GM12878 (cell line): ENCODE measurements at regions not wholly inside any gene's neighbourhood (a gene's known extent, or its start where the extent isn't known, plus 50 kb on each side); places are given as distances from the start of the nearest gene placed in this dataset.

Experiments used
- ATAC-seq: fragments of 200-7000 bp; cut with Tn5 transposase; 3 replicates; pipeline ENCODE4 v1.9.1; 2020; ENCODE audit warnings: mild to moderate bottlenecking, moderate library complexity
- BruUV-seq: library from RNA; stranded (reverse); fragments of 400-500 nt; replicated peaks from 2 replicates; lab custom pipeline; 2021; lab: Mats Ljungman, UMichigan
- CTCF ChIA-PET: fragments of 300-600 bp; sonication (Branson Sonifier 250); formaldehyde crosslinking; extraction: SDS; loops from one replicate; lab custom pipeline; 2021; ENCODE audit warnings: inconsistent platforms; lab: Yijun Ruan, JAX
- POLR2A ChIA-PET: fragments of 350-600 bp; formaldehyde crosslinking; extraction: SDS; loops from one replicate; lab custom pipeline; 2021; ENCODE audit warnings: inconsistent platforms; lab: Charles Lee
- RAD21 ChIA-PET: fragments of 300-600 bp; sonication (Branson Sonifier 250); formaldehyde crosslinking; loops from one replicate; lab custom pipeline; 2023; ENCODE audit warnings: antibody characterized with exemption; ENCODE audit not compliant: unreplicated experiment; lab: Charles Lee
- SMC1A ChIA-PET: fragments of 300-600 bp; sonication (Branson Sonifier 250); formaldehyde crosslinking; loops from one replicate; lab custom pipeline; 2023; ENCODE audit not compliant: unreplicated experiment, uncharacterized antibody; lab: Charles Lee
- DNase-seq: peaks from one replicate; pipeline ENCODE4 v3.0.0-alpha.2; 2011; ENCODE audit warnings: low read depth, low spot score
- FAIRE-seq: peaks from 3 replicates; lab custom pipeline; 2011; peaks lifted over from hg19 to GRCh38; lab: Jason Lieb, UNC
- H2AFZ ChIP-seq: 2 replicates; pipeline ENCODE4 v1.6.0; 2011; ENCODE audit warnings: low read depth, low read length, control low read depth; ENCODE audit not compliant: control insufficient read depth
- H3K27ac ChIP-seq: 2 replicates; pipeline ENCODE4 v1.5.1; 2011; ENCODE audit warnings: control low read depth; ENCODE audit not compliant: control insufficient read depth, insufficient read depth
- H3K27me3 ChIP-seq, 2 experiments: replicated peaks in 1 of 2; 2 replicates each; pipeline versions ENCODE4 v1.6.0 to v1.6.1; 2011; ENCODE audit warnings: low read length in 1 of 2; ENCODE audit not compliant: control insufficient read depth in 2 of 2, insufficient read depth in 2 of 2
- H3K36me3 ChIP-seq, 2 experiments: 2 replicates each; pipeline ENCODE4 v1.5.1; 2011; ENCODE audit warnings: low read length in 1 of 2; ENCODE audit not compliant: control insufficient read depth in 2 of 2, insufficient read depth in 2 of 2
- H3K4me1 ChIP-seq: 2 replicates; pipeline ENCODE4 v1.6.1; 2011; ENCODE audit warnings: mild to moderate bottlenecking, low read length, moderate library complexity, mixed read lengths; ENCODE audit not compliant: control insufficient read depth, insufficient read depth
- H3K4me2 ChIP-seq: 2 replicates; pipeline ENCODE4 v1.6.0; 2011; ENCODE audit warnings: control low read depth; ENCODE audit not compliant: control insufficient read depth, insufficient read depth
- H3K4me3 ChIP-seq: fragments of 200-600 bp; sonication (generic); 2 replicates; pipeline ENCODE4 v1.5.1; 2016
- H3K79me2 ChIP-seq: 2 replicates; pipeline ENCODE4 v1.6.0; 2011; ENCODE audit warnings: low read length; ENCODE audit not compliant: control insufficient read depth, insufficient read depth
- H3K9ac ChIP-seq: 2 replicates; pipeline ENCODE4 v1.8.0; 2011; ENCODE audit warnings: low read length, control low read depth, mixed read lengths; ENCODE audit not compliant: control insufficient read depth, insufficient read depth
- H3K9me3 ChIP-seq: replicated peaks from 3 replicates; pipeline ENCODE4 v1.5.1; 2011; ENCODE audit warnings: mild to moderate bottlenecking, low read length; ENCODE audit not compliant: control insufficient read depth, insufficient read depth
- H4K20me1 ChIP-seq: 2 replicates; pipeline ENCODE4 v1.6.0; 2011; ENCODE audit not compliant: control insufficient read depth, insufficient read depth
- CBX3 ChIP-seq: fragments of 200-600 bp; sonication (generic); IDR thresholded peaks from 2 replicates; pipeline ENCODE4 v1.6.1; 2016; ENCODE audit warnings: low read depth, borderline replicate concordance
- CHD4 ChIP-seq: fragments of 200-600 bp; sonication (generic); IDR thresholded peaks from 2 replicates; pipeline ENCODE4 v1.6.1; 2016; ENCODE audit warnings: mild to moderate bottlenecking
- E4F1 ChIP-seq: fragments of 450-650 bp; IDR thresholded peaks from 2 replicates; pipeline ENCODE4 v1.6.1; 2018; ENCODE audit warnings: borderline replicate concordance, mild to moderate bottlenecking; ENCODE audit not compliant: partially characterized antibody
- JUNB ChIP-seq: IDR thresholded peaks from 2 replicates; pipeline ENCODE4 v1.6.1; 2016; ENCODE audit warnings: antibody characterized with exemption, mild to moderate bottlenecking
- MTA3 ChIP-seq: IDR thresholded peaks from 2 replicates; pipeline ENCODE4 v1.6.1; 2012; ENCODE audit warnings: low read length, inconsistent platforms, borderline replicate concordance
- MYC ChIP-seq: IDR thresholded peaks from 2 replicates; pipeline ENCODE4 v1.6.1; 2011; ENCODE audit warnings: mild to moderate bottlenecking, low read length, moderate library complexity, inconsistent platforms; ENCODE audit not compliant: insufficient read depth, insufficient replicate concordance, insufficient read length, severe bottlenecking
- NFYA ChIP-seq: IDR thresholded peaks from 2 replicates; pipeline ENCODE4 v1.6.1; 2011; ENCODE audit warnings: low read depth, mild to moderate bottlenecking, low read length, improper control_type of control experiment, borderline replicate concordance
- RB1 ChIP-seq: fragments of 450-650 bp; formaldehyde crosslinking; IDR thresholded peaks from 2 replicates; pipeline ENCODE4 v1.6.1; 2017; ENCODE audit warnings: mild to moderate bottlenecking, borderline replicate concordance
- RELB ChIP-seq: fragments of 450-650 bp; IDR thresholded peaks from 2 replicates; pipeline ENCODE4 v1.6.1; 2017; ENCODE audit warnings: low read depth, mild to moderate bottlenecking, moderate library complexity
- SIN3A ChIP-seq: IDR thresholded peaks from 2 replicates; pipeline ENCODE4 v1.6.1; 2012; ENCODE audit warnings: low read depth, low read length, improper control_type of control experiment
- SMC3 ChIP-seq: IDR thresholded peaks from 2 replicates; pipeline ENCODE4 v1.6.1; 2011; ENCODE audit warnings: low read length, improper control_type of control experiment, borderline replicate concordance
- YY1 ChIP-seq: IDR thresholded peaks from 2 replicates; pipeline ENCODE4 v1.6.1; 2011; ENCODE audit warnings: low read depth, mild to moderate bottlenecking, low read length
- ZNF274 ChIP-seq: IDR thresholded peaks from one replicate; pipeline ENCODE4 v1.8.0; 2011; ENCODE audit not compliant: insufficient read length, insufficient read depth
- ZNF384 ChIP-seq: IDR thresholded peaks from 2 replicates; pipeline ENCODE4 v1.6.1; 2012; ENCODE audit warnings: low read depth, mild to moderate bottlenecking, low read length, improper control_type of control experiment, borderline replicate concordance
- WGBS: methylation state at CpG from one replicate; pipeline ENCODE4 v1.1.6; 2016; ENCODE audit warnings: low lambda C conversion rate; ENCODE audit not compliant: insufficient replicate concordance, insufficient coverage; ENCODE audit errors: missing lambda C conversion rate; 5-methylcytosine and 5-hydroxymethylcytosine counted together
- in situ Hi-C: fragments of 300-500 bp; cut with MboI; formaldehyde crosslinking; loops from 9 replicates; pipeline ENCODE4 v1.14.3; 2018; ENCODE audit warnings: mixed read lengths
- intact Hi-C: fragments of 100-400 bp; cut with micrococcal nuclease; formaldehyde crosslinking; loops from one replicate; pipeline ENCODE4 v1.14.2; 2022; ENCODE audit not compliant: unreplicated experiment

GRCh38 chr3:82978368-82978767 is 1216.9 kb upstream of the GBE1 start:
- H3K9me3 ChIP-seq: no peaks in the 10 kb centered on the region
- intact Hi-C loops: no loop called here
- no peak for DNase-seq
- no peak for TF ChIP-seq RB1
- no peak for TF ChIP-seq ZNF384
- no peak for TF ChIP-seq SMC3
- no peak for TF ChIP-seq JUNB
- TF ChIP-seq YY1: no peak
- TF ChIP-seq MYC: no peak
- TF ChIP-seq NFYA: no peak
- TF ChIP-seq CHD4: no peak
- no peak for TF ChIP-seq ZNF274
- H3K79me2 ChIP-seq: no peaks in the 10 kb centered on the region
- ATAC-seq: no peak
- H3K4me3 ChIP-seq: no peak overlapping the region
- H3K9ac ChIP-seq: no peak overlapping the region
- no peak overlapping the region for H3K27ac ChIP-seq
- ChIA-PET CTCF (no interaction called here), SMC1A (interaction anchor here (1.2 kb wide), 1 partner anchor 10 kb away, joined by 3 read pairs; no protein-coding TSS in a partner anchor), POLR2A (no interaction called here), RAD21 (no interaction called here)
- in situ Hi-C loops: no loop called here
- FAIRE-seq: no peak
- H3K27me3 ChIP-seq: no peaks in the 10 kb centered on the region
- BruUV-seq: no TSS peak
- H3K4me1 ChIP-seq: no peaks in the 10 kb centered on the region
- no peaks in the 10 kb centered on the region for H4K20me1 ChIP-seq
- H3K4me2 ChIP-seq: no peak overlapping the region
- H2AFZ ChIP-seq: no peak overlapping the region
- WGBS: 50% methylated on average over 3 of the region's 3 CpGs
- no peaks in the 10 kb centered on the region for H3K36me3 ChIP-seq

GRCh38 chr3:82977871-82978270 is 1216.4 kb upstream of the GBE1 start:
- H2AFZ ChIP-seq: no peak overlapping the region
- no peaks in the 10 kb centered on the region for H3K36me3 ChIP-seq
- H3K9ac ChIP-seq: no peak overlapping the region
- ATAC-seq: no peak
- POLR2A ChIA-PET: no interaction called here
- H3K4me1 ChIP-seq: no peaks in the 10 kb centered on the region
- H3K79me2 ChIP-seq: no peaks in the 10 kb centered on the region
- WGBS: 55% methylated on average over 3 of the region's 3 CpGs
- no peaks in the 10 kb centered on the region for H3K9me3 ChIP-seq
- CTCF ChIA-PET: no interaction called here
- in situ Hi-C loops (no loop called here), intact Hi-C loops (no loop called here)
- H3K4me2 ChIP-seq: no peak overlapping the region
- no peak overlapping the region for H3K27ac ChIP-seq
- SMC1A ChIA-PET: interaction anchor here (1.2 kb wide), 1 partner anchor 11 kb away, joined by 3 read pairs; no protein-coding TSS in a partner anchor
- BruUV-seq: no TSS peak
- no peaks in the 10 kb centered on the region for H4K20me1 ChIP-seq
- FAIRE-seq: no peak
- RAD21 ChIA-PET: no interaction called here
- DNase-seq: no peak
- H3K4me3 ChIP-seq: no peak overlapping the region
- no peaks in the 10 kb centered on the region for H3K27me3 ChIP-seq
- TF ChIP-seq MTA3 (no peak), RELB (no peak), CBX3 (no peak), E4F1 (no peak), SIN3A (no peak)
